ENCODE measurements at regions not wholly inside any gene's neighbourhood (a gene's known extent, or its start where the extent isn't known, plus 50 kb on each side); places are given as distances from the start of the nearest gene placed in this dataset.

- DNase-seq (ENCODE audit: low read depth) = no peak
Observed at GRCh38 chr12:91319071-91319760, 136.6 kb upstream of the DCN start.

GRCh38 chr12:91317306-91317705 is 134.7 kb upstream of the DCN start:
- DNase-seq (ENCODE audit: low read depth) = no peak

More at GRCh38 chr12:91319071-91319760, 136.6 kb upstream of the DCN start:
- H3K4me3 ChIP-seq (ENCODE audit: low read depth, low read length) = no peak overlapping the region
- no peak for TF ChIP-seq CTCF (IDR thresholded peaks at IDR 0.05; ENCODE audit: control insufficient read depth, extremely low read depth, insufficient read depth)

GRCh38 chr12:91316907-91317269 is 134.3 kb upstream of the DCN start:
- H3K4me3 ChIP-seq (ENCODE audit: low read depth, low read length) = no peak overlapping the region
- DNase-seq (ENCODE audit: low read depth) = no peak
- no peak for TF ChIP-seq CTCF (IDR thresholded peaks at IDR 0.05; ENCODE audit: control insufficient read depth, extremely low read depth, insufficient read depth)

More at GRCh38 chr12:91317306-91317705, 134.7 kb upstream of the DCN start:
- no peak for TF ChIP-seq CTCF (IDR thresholded peaks at IDR 0.05; ENCODE audit: control insufficient read depth, extremely low read depth, insufficient read depth)
- no peak overlapping the region for H3K4me3 ChIP-seq (ENCODE audit: low read depth, low read length)

- no peak overlapping the region for H3K4me3 ChIP-seq (ENCODE audit: low read depth, low read length)
- no peak for TF ChIP-seq CTCF (IDR thresholded peaks at IDR 0.05; ENCODE audit: control insufficient read depth, extremely low read depth, insufficient read depth)
- DNase-seq (ENCODE audit: low read depth) = no peak
Observed at GRCh38 chr12:91316161-91316906, 133.7 kb upstream of the DCN start.

- H3K4me3 ChIP-seq (ENCODE audit: low read depth, low read length) = no peak overlapping the region
- TF ChIP-seq CTCF (IDR thresholded peaks at IDR 0.05; ENCODE audit: control insufficient read depth, extremely low read depth, insufficient read depth) = no peak
Observed at GRCh38 chr12:91311081-91311480, 128.5 kb upstream of the DCN start.

GRCh38 chr12:91309450-91309849 is 126.8 kb upstream of the DCN start:
- no peak for TF ChIP-seq CTCF (IDR thresholded peaks at IDR 0.05; ENCODE audit: control insufficient read depth, extremely low read depth, insufficient read depth)
- no peak for DNase-seq (ENCODE audit: low read depth)
- no peak overlapping the region for H3K4me3 ChIP-seq (ENCODE audit: low read depth, low read length)

More at GRCh38 chr12:91311081-91311480, 128.5 kb upstream of the DCN start:
- no peak for DNase-seq (ENCODE audit: low read depth)
